Uterus (tissue), 3 donors: ENCODE measurements at regions not wholly inside any gene's neighbourhood (a gene's known extent, or its start where the extent isn't known, plus 50 kb on each side); places are given as distances from the start of the nearest gene placed in this dataset.
"Not testable (repeated sequence)": the region's sequence is repeated elsewhere in the genome, so short reads cannot be mapped to it uniquely, and the experiment has no call there.

Experiments
- DNase-seq, 2 donors: peaks; one replicate each; pipeline ENCODE4 v3.0.0-alpha.2; 2019 to 2020
- H3K27ac ChIP-seq, 2 donors: fragments of 200-600 bp; sonication (generic); 1 replicate in 1 of 2; 2 replicates in 1 of 2; pipeline ENCODE4 v1.5.1; 2016 to 2018
- H3K27me3 ChIP-seq, 2 donors: fragments of 200-600 bp; sonication (generic); one replicate each; pipeline ENCODE4 v1.5.1; 2018 to 2019; ENCODE audit warnings: control low read depth in 1 of 2
- H3K36me3 ChIP-seq, 2 donors: fragments of 200-600 bp; sonication (generic); one replicate each; pipeline ENCODE4 v1.5.1; 2019; ENCODE audit warnings: control low read depth in 1 of 2
- H3K4me1 ChIP-seq, 2 donors: fragments of 200-600 bp; sonication (generic); one replicate each; pipeline ENCODE4 v1.5.1; 2018 to 2019; ENCODE audit warnings: control low read depth in 1 of 2
- H3K4me3 ChIP-seq, 2 donors: fragments of 200-600 bp; sonication (generic); 1 replicate in 1 of 2; 2 replicates in 1 of 2; pipeline ENCODE4 v1.5.1; 2018 to 2019; ENCODE audit warnings: mild to moderate bottlenecking in 1 of 2
- H3K9me3 ChIP-seq, 2 donors: fragments of 200-600 bp; sonication (generic); one replicate each; pipeline ENCODE4 v1.5.1; 2019; ENCODE audit warnings: control low read depth in 1 of 2
- CTCF ChIP-seq, 4 experiments: fragments of 200-600 bp in 2 of 4; fragments of 450-650 bp in 2 of 4; sonication (generic) in 2 of 4; IDR thresholded peaks; one replicate each; pipeline ENCODE4 v1.5.1; 2016 to 2019; ENCODE audit warnings: antibody characterized with exemption in 4 of 4, mild to moderate bottlenecking in 2 of 4, moderate library complexity in 1 of 4
- POLR2A ChIP-seq, 2 donors: fragments of 450-650 bp; IDR thresholded peaks; one replicate each; pipeline ENCODE4 v1.6.1; 2016; ENCODE audit warnings: antibody characterized with exemption in 2 of 2, mild to moderate bottlenecking in 1 of 2, moderate library complexity in 1 of 2
- intact Hi-C: fragments of 100-400 bp; cut with DNase I; formaldehyde crosslinking; loops from one replicate; pipeline ENCODE4 v1.15.1; 2023; ENCODE audit warnings: low total_unique reads
- donor health status: DM: yes; HTN: yes; CAD: no.

DNA sequence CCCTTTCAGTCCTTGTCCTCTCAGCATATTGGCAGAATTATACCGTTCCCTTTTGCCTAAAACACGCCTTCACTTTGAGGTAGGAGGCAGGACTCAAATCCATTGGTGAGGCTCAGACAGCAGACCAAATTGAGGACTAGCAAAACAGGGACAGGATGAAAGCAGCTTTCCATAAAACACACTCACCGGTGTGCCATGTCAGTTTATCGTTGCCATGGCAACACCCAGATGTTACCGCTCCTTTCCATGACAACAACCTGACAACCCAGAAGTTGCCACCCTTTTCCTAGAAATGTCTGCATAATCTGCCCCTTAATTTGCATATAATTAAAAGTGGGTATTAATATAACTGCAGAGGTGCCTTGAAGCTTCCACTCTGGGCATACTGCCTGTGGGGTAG lies 730.4 kb downstream of the METTL4 start:
- DNase-seq, result no peak
- Histone ChIP-seq H3K27me3 (no peaks in the 10 kb centered on the region), H3K4me1 (no peaks in the 10 kb centered on the region), H3K27ac (no peak overlapping the region), H3K9me3 (no peaks in the 10 kb centered on the region), H3K4me3 (no peak overlapping the region), H3K36me3 (no peaks in the 10 kb centered on the region)
- intact Hi-C loops, result no loop called here
- TF ChIP-seq POLR2A (IDR thresholded peaks at IDR 0.05) (no peak), CTCF (IDR thresholded peaks at IDR 0.05) (no peak)

- H3K27me3 ChIP-seq, result no peaks in the 10 kb centered on the region
- no peak overlapping the region for H3K4me3 ChIP-seq
- intact Hi-C loops, result no loop called here
- H3K9me3 ChIP-seq, result no peaks in the 10 kb centered on the region
- H3K36me3 ChIP-seq, result no peaks in the 10 kb centered on the region
- DNase-seq, result no peak
- H3K27ac ChIP-seq, result no peak overlapping the region
- H3K4me1 ChIP-seq, result no peaks in the 10 kb centered on the region
- TF ChIP-seq CTCF (IDR thresholded peaks at IDR 0.05) (no peak), POLR2A (IDR thresholded peaks at IDR 0.05) (no peak)
Measured at GRCh38 chr18:1846640-1847039, 724.7 kb downstream of the METTL4 start.

DNA sequence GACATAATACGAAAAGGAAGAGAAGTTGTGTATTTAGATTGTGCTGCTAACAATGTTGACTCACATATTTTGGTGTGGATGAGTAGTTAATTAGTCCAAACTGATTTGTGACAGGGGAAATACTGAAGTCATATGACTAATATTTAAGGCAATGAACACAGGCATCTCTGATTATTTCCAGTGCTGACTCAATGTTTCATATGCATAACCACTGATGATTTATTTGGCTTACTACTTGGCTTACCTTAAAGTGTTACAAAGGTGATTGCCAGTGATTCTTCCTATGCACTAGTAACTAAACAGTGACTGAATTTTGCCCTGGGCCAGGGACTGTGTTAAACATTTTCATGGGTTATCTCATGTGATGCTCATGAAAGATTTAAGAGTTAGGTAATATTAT lies 722.6 kb downstream of the METTL4 start:
- no peak for DNase-seq
- Histone ChIP-seq H3K4me3 (no peak overlapping the region), H3K4me1 (no peaks in the 10 kb centered on the region), H3K27me3 (no peaks in the 10 kb centered on the region), H3K27ac (no peak overlapping the region), H3K9me3 (no peaks in the 10 kb centered on the region), H3K36me3 (no peaks in the 10 kb centered on the region)
- TF ChIP-seq CTCF (IDR thresholded peaks at IDR 0.05), result no peak
- no peak for TF ChIP-seq POLR2A (IDR thresholded peaks at IDR 0.05)
- intact Hi-C loops, result no loop called here

DNA sequence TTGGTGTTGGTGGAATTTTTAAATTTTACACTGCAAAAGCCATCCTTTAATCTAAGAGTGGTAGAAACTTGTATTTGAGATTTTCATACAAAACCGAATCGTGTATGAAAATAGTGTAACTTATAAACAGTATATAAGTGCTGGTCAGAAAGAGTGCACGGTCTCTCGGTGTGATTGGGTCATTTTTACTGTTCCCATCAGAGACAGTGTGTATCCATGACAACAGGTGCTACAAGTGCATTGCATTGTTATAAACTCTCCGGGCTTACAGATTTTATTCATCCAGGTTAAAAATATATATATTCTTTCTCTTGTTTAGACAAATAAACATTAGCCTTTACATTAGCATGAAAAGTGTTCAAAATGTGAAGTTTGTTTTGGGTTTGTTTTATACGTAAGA lies 721.9 kb downstream of the METTL4 start:
- no peak for DNase-seq
- Histone ChIP-seq H3K36me3 (no peaks in the 10 kb centered on the region), H3K4me1 (no peaks in the 10 kb centered on the region), H3K9me3 (no peaks in the 10 kb centered on the region), H3K4me3 (no peak overlapping the region), H3K27ac (no peak overlapping the region), H3K27me3 (no peaks in the 10 kb centered on the region)
- TF ChIP-seq POLR2A (IDR thresholded peaks at IDR 0.05) (no peak), CTCF (IDR thresholded peaks at IDR 0.05) (no peak)
- intact Hi-C loops, result no loop called here

DNA sequence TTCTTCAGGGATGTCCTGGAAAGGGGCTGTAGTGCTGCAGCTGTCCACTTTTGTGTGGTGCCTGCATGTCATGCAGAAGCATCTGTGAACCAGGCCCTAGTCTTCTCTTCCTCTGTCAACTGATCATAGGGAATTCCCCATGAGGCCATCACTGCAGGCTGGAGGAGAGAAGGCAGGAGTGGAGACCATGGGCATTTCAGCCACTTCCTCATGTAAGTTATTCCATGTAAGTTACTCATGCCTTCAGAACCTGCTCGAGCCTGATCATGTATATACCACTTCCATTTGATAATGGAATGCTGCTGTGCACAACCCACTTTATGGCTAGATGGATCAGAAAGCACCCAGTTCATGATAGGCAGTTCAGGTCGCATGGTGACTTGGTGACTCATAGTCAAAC lies 714.0 kb downstream of the METTL4 start:
- intact Hi-C loops, H3K27me3 ChIP-seq, H3K9me3 ChIP-seq, H3K36me3 ChIP-seq, DNase-seq, H3K27ac ChIP-seq, H3K4me3 ChIP-seq, H3K4me1 ChIP-seq: not testable (repeated sequence)

DNA sequence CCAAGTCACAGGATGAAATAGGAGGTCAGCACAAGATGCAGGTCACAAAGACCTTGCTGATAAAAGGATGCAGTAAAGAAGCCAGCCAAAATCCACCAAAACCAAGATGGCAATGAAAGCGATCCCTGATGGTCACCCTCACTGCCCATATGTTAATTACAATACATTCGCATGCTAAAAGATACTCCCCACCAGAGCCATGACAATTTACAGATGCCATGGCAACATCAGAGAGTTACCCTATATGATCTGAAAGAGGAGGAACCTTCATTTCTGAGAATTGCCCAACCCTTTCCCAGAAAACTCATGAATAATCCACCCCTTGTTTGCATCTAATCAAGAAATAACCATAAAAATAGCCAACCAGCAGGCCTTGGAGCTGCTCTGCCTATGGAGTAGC lies 709.8 kb downstream of the METTL4 start:
- Histone ChIP-seq H3K4me3 (no peak overlapping the region), H3K9me3 (no peaks in the 10 kb centered on the region), H3K27me3 (no peaks in the 10 kb centered on the region), H3K4me1 (no peaks in the 10 kb centered on the region), H3K36me3 (no peaks in the 10 kb centered on the region), H3K27ac (no peak overlapping the region)
- TF ChIP-seq CTCF (IDR thresholded peaks at IDR 0.05) (no peak), POLR2A (IDR thresholded peaks at IDR 0.05) (no peak)
- no peak for DNase-seq
- intact Hi-C loops, result no loop called here
